Testis (tissue), 2 donors: ENCODE measurements at regions not wholly inside any gene's neighbourhood (a gene's known extent, or its start where the extent isn't known, plus 50 kb on each side); places are given as distances from the start of the nearest gene placed in this dataset.

Source experiments
- DNase-seq: peaks from one replicate; pipeline ENCODE4 v3.0.0-alpha.2; 2019
- H3K27ac ChIP-seq, 2 donors: fragments of 200-600 bp; sonication (generic); one replicate each; pipeline ENCODE4 v1.5.1; 2019
- H3K27me3 ChIP-seq: fragments of 200-600 bp; sonication (generic); one replicate; pipeline ENCODE4 v1.5.1; 2019
- H3K36me3 ChIP-seq: fragments of 200-600 bp; sonication (generic); one replicate; pipeline ENCODE4 v1.5.1; 2017; ENCODE audit warnings: low read depth; ENCODE audit errors: missing control alignments
- H3K4me1 ChIP-seq: fragments of 200-600 bp; sonication (generic); one replicate; pipeline ENCODE4 v1.5.1; 2019
- H3K4me3 ChIP-seq, 2 donors: fragments of 200-600 bp; sonication (generic); one replicate each; pipeline ENCODE4 v1.5.1; 2017 to 2019
- H3K9me3 ChIP-seq: fragments of 200-600 bp; sonication (generic); one replicate; pipeline ENCODE4 v1.5.1; 2017
- POLR2A ChIP-seq: fragments of 450-650 bp; IDR thresholded peaks from one replicate; pipeline ENCODE4 v1.6.1; 2017; ENCODE audit warnings: antibody characterized with exemption, mild to moderate bottlenecking, moderate library complexity
- WGBS, 2 donors: methylation state at CpG; one replicate each; pipeline ENCODE4 v1.1.5; 2018; 5-methylcytosine and 5-hydroxymethylcytosine counted together
- intact Hi-C: fragments of 100-400 bp; cut with DNase I; formaldehyde crosslinking; loops from one replicate; pipeline ENCODE4 v1.15.1; 2023; ENCODE audit warnings: low total_unique reads
- TF ChIP-seq, protein P1 (sequence below), 3 experiments: fragments of 450-650 bp in 2 of 3; fragments of 200-600 bp in 1 of 3; sonication (generic) in 1 of 3; IDR thresholded peaks; one replicate each; pipeline ENCODE4 v1.5.1; 2016 to 2019; ENCODE audit warnings: antibody characterized with exemption in 3 of 3, mild to moderate bottlenecking in 2 of 3, moderate library complexity in 1 of 3

DNA sequence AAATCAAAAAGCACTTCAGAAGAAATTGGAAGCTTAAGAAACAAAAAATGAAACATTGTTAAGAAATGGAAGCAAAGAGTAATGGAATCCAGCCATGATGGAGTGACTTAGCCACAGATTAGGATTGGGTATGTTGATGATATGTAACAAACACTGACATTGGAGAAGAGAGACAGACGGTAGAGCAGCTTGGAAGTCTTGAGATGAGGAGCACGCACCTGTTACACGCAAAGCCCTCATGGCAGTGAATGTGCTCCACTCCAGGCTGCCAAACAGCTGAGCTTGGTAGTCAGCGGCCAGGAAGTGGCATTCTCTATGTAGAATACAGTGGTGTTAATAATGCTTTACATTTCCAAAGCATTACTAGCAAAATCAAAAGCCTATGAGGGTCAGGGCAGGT, 56.9 kb upstream of the GPRIN3 start:
- intact Hi-C loops, result no loop called here
- TF ChIP-seq, protein P1, sequence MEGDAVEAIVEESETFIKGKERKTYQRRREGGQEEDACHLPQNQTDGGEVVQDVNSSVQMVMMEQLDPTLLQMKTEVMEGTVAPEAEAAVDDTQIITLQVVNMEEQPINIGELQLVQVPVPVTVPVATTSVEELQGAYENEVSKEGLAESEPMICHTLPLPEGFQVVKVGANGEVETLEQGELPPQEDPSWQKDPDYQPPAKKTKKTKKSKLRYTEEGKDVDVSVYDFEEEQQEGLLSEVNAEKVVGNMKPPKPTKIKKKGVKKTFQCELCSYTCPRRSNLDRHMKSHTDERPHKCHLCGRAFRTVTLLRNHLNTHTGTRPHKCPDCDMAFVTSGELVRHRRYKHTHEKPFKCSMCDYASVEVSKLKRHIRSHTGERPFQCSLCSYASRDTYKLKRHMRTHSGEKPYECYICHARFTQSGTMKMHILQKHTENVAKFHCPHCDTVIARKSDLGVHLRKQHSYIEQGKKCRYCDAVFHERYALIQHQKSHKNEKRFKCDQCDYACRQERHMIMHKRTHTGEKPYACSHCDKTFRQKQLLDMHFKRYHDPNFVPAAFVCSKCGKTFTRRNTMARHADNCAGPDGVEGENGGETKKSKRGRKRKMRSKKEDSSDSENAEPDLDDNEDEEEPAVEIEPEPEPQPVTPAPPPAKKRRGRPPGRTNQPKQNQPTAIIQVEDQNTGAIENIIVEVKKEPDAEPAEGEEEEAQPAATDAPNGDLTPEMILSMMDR (IDR thresholded peaks at IDR 0.05), result no peak
- TF ChIP-seq POLR2A, result no peak
- whole genome bisulfite sequencing, 2 donors, result 82 to 90% methylated on average over 4 of the region's 4 CpGs
- no peak for DNase-seq
- Histone ChIP-seq H3K36me3 (no peaks in the 10 kb centered on the region), H3K4me3 (no peak overlapping the region), H3K4me1 (no peaks in the 10 kb centered on the region), H3K27me3 (no peaks in the 10 kb centered on the region), H3K9me3 (no peaks in the 10 kb centered on the region), H3K27ac (no peak overlapping the region)

DNA sequence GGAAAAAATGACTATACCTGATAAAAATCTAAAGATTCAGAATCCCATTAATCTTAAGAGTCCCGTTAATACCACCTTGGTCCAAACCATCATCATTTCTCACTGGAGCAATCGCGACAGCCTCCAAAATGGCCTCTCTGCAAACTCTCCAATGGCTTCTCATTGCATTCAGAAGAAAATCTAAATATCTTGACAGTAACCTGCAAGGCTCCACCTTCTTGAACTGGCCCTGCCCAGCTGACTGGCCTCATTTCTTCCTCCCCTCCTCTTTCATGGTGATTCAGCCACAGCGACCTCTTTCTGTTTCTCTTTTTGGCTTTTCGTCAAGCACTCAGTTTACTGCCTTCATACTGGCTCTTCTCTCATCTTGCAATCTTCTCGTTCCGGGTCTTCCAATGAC, 56.2 kb upstream of the GPRIN3 start:
- intact Hi-C loops, result no loop called here
- no peaks in the 10 kb centered on the region for H3K4me1 ChIP-seq
- H3K27me3 ChIP-seq, result no peaks in the 10 kb centered on the region
- no peak overlapping the region for H3K27ac ChIP-seq
- H3K9me3 ChIP-seq, result no peaks in the 10 kb centered on the region
- TF ChIP-seq POLR2A, result no peak
- TF ChIP-seq, protein P1 (IDR thresholded peaks at IDR 0.05), result no peak
- WGBS, 2 donors, result 57 to 74% methylated on average over 7 of the region's 7 CpGs
- H3K36me3 ChIP-seq, result no peaks in the 10 kb centered on the region
- H3K4me3 ChIP-seq, result no peak overlapping the region
- DNase-seq, result no peak

- TF ChIP-seq POLR2A, result no peak
- TF ChIP-seq, protein P1 (IDR thresholded peaks at IDR 0.05), result no peak
- no peak overlapping the region for H3K27ac ChIP-seq
- no peaks in the 10 kb centered on the region for H3K36me3 ChIP-seq
- H3K4me3 ChIP-seq, result no peak overlapping the region
- no peaks in the 10 kb centered on the region for H3K4me1 ChIP-seq
- no peak for DNase-seq
- H3K27me3 ChIP-seq, result no peaks in the 10 kb centered on the region
- no peaks in the 10 kb centered on the region for H3K9me3 ChIP-seq
- 74% methylated on average over 9 of the region's 9 CpGs for WGBS, 2 donors
- intact Hi-C loops, result no loop called here
These were observed 51.5 kb upstream of the GPRIN3 start for GRCh38 chr4:89358935-89359638.

GRCh38 chr4:89357787-89358186, 50.2 kb upstream of the GPRIN3 start:
- intact Hi-C loops, result no loop called here
- H3K27ac ChIP-seq, result no peak overlapping the region
- WGBS, 2 donors, result 66 to 83% methylated on average over 3 of the region's 3 CpGs

More at GRCh38 chr4:89357787-89358186, 50.2 kb upstream of the GPRIN3 start:
- DNase-seq, result no peak
- no peaks in the 10 kb centered on the region for H3K27me3 ChIP-seq
- H3K4me3 ChIP-seq, result no peak overlapping the region
- no peaks in the 10 kb centered on the region for H3K36me3 ChIP-seq
- no peaks in the 10 kb centered on the region for H3K4me1 ChIP-seq
- H3K9me3 ChIP-seq, result no peaks in the 10 kb centered on the region
- TF ChIP-seq, protein P1 (IDR thresholded peaks at IDR 0.05), result no peak
- no peak for TF ChIP-seq POLR2A
